ENCODE measurements at regions not wholly inside any gene's neighbourhood (a gene's known extent, or its start where the extent isn't known, plus 50 kb on each side); places are given as distances from the start of the nearest gene placed in this dataset.

- no peak for DNase-seq (ENCODE audit: low spot score)
- intact Hi-C loops (cut with DNase I) = loop anchor here (10.0 kb wide), 1 partner anchor 343 kb away; no protein-coding TSS in a partner anchor
Observed at GRCh38 chr14:66401449-66402095, 84.6 kb upstream of the CCDC196 start.

- DNase-seq (ENCODE audit: low spot score) = no peak
- intact Hi-C loops (cut with DNase I) = loop anchor here (10.0 kb wide), 1 partner anchor 342 kb away; no protein-coding TSS in a partner anchor
Observed at GRCh38 chr14:66403183-66403582, 83.0 kb upstream of the CCDC196 start.

- intact Hi-C loops (cut with DNase I) = loop anchor here (10.0 kb wide), 1 partner anchor 341 kb away; no protein-coding TSS in a partner anchor
- no peak for DNase-seq (ENCODE audit: low spot score)
Observed at GRCh38 chr14:66404051-66404545, 82.1 kb upstream of the CCDC196 start.

- no peak for DNase-seq (ENCODE audit: low spot score)
- intact Hi-C loops (cut with DNase I) = loop anchor here (10.0 kb wide), 1 partner anchor 340 kb away; no protein-coding TSS in a partner anchor
Observed at GRCh38 chr14:66405158-66405557, 81.0 kb upstream of the CCDC196 start.

- intact Hi-C loops (cut with DNase I) = no loop called here
- DNase-seq (ENCODE audit: low spot score) = no peak
Observed at GRCh38 chr14:66413901-66414300, 72.3 kb upstream of the CCDC196 start.

- DNase-seq (ENCODE audit: low spot score) = no peak
- intact Hi-C loops (cut with DNase I) = no loop called here
Observed at GRCh38 chr14:66414511-66414910, 71.7 kb upstream of the CCDC196 start.

- DNase-seq (ENCODE audit: low spot score) = no peak
- intact Hi-C loops (cut with DNase I) = loop anchor here (10.0 kb wide), 1 partner anchor 64 kb away; the partner anchor contains the start of gene CCDC196
Observed at GRCh38 chr14:66420251-66421006, 65.7 kb upstream of the CCDC196 start.

GRCh38 chr14:66421990-66422946 is 63.9 kb upstream of the CCDC196 start:
- no peak for DNase-seq (ENCODE audit: low spot score)
- intact Hi-C loops (cut with DNase I) = loop anchor here (10.0 kb wide), 1 partner anchor 63 kb away; the partner anchor contains the start of gene CCDC196

- no peak for DNase-seq (ENCODE audit: low spot score)
- intact Hi-C loops (cut with DNase I) = loop anchor here (10.0 kb wide), 1 partner anchor 59 kb away; the partner anchor contains the start of gene CCDC196
Observed at GRCh38 chr14:66425402-66425801, 60.8 kb upstream of the CCDC196 start.

- DNase-seq (ENCODE audit: low spot score) = no peak
- intact Hi-C loops (cut with DNase I) = loop anchor here (10.0 kb wide), 1 partner anchor 58 kb away; the partner anchor contains the start of gene CCDC196
Observed at GRCh38 chr14:66426451-66426850, 59.7 kb upstream of the CCDC196 start.

GRCh38 chr14:66432334-66432733 is 53.8 kb upstream of the CCDC196 start:
- intact Hi-C loops (cut with DNase I) = no loop called here
- DNase-seq (ENCODE audit: low spot score) = no peak

GRCh38 chr14:66434464-66434863 is 51.7 kb upstream of the CCDC196 start:
- intact Hi-C loops (cut with DNase I) = no loop called here
- no peak for DNase-seq (ENCODE audit: low spot score)

- no peak for DNase-seq (ENCODE audit: low spot score)
- intact Hi-C loops (cut with DNase I) = no loop called here
Observed at GRCh38 chr14:66435683-66436082, 50.5 kb upstream of the CCDC196 start.
